ENCODE measurements at regions not wholly inside any gene's neighbourhood (a gene's known extent, or its start where the extent isn't known, plus 50 kb on each side); places are given as distances from the start of the nearest gene placed in this dataset.

DNA sequence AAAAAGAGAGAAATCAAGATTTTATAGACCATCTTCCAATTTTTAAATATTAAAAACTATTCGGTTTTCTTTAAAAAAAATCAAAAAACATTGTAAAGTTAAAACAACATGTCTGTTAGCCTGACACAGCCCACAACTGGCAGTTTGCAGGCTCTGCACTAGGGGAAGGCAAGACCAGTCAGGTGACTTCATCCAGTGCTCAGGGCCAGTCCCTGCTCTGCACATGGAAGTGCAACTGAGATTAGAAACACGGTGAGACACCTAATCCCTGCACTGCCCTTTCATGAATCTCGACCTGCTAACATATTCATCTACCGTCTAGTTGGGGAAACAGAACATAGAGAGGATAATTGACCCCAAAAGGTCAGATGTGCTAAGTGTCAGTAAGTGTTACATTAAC lies 135.2 kb downstream of the BARD1 start:
- H3K27me3 ChIP-seq (ENCODE audit: insufficient read depth, low read depth, severe bottlenecking), result no peaks in the 10 kb centered on the region
- no peak overlapping the region for H3K27ac ChIP-seq
- H3K9me3 ChIP-seq (ENCODE audit: severe bottlenecking), result no peaks in the 10 kb centered on the region
- no peak for TF ChIP-seq CTCF (IDR thresholded peaks at IDR 0.05; ENCODE audit: low read depth, low read length)
- DNase-seq, result no peak
- H3K4me3 ChIP-seq (ENCODE audit: low read depth, low read length), result no peak overlapping the region
- H3K36me3 ChIP-seq, result no peaks in the 10 kb centered on the region

DNA sequence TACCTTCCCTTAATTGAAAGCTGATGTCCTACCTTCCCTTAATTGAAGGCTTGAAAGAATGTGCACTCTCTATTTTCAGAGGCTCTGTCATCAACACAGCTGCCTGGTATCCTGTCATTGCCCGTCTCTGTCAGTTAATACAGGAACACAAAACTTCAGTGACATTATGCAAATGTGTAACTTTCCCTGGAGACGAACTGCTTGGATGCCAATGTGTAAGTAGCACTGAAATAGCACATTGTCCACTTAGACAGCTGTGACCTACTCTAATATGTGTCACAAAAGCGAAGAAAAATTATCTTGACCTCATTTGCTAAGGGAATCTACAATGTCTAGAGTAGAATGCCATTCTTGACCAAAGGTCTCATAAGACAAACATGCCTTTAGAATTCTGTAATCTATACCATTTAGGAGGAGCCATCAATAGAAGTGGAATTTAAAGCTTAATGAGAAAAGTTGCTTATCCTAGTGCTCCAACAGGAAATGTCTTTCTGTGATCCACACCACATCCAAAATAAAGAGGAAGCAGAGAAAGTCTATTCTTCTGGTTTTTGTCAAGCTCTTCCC lies 138.1 kb downstream of the BARD1 start:
- no peak overlapping the region for H3K27ac ChIP-seq
- peaks cover 2% of the 10 kb centered on the region for H3K9me3 ChIP-seq (ENCODE audit: severe bottlenecking)
- no peak for TF ChIP-seq CTCF (IDR thresholded peaks at IDR 0.05; ENCODE audit: low read depth, low read length)
- no peaks in the 10 kb centered on the region for H3K36me3 ChIP-seq
- no peak for DNase-seq
- H3K27me3 ChIP-seq (ENCODE audit: insufficient read depth, low read depth, severe bottlenecking), result no peaks in the 10 kb centered on the region
- H3K4me3 ChIP-seq (ENCODE audit: low read depth, low read length), result no peak overlapping the region

GRCh38 chr2:214652473-214652872 lies 157.0 kb downstream of the BARD1 start:
- TF ChIP-seq CTCF (IDR thresholded peaks at IDR 0.05; ENCODE audit: low read depth, low read length), result no peak
- DNase-seq, result no peak
- Histone ChIP-seq H3K4me3 (ENCODE audit: low read depth, low read length) (no peak overlapping the region), H3K27ac (no peak overlapping the region), H3K36me3 (no peaks in the 10 kb centered on the region), H3K9me3 (ENCODE audit: severe bottlenecking) (no peaks in the 10 kb centered on the region), H3K27me3 (ENCODE audit: insufficient read depth, low read depth, severe bottlenecking) (no peaks in the 10 kb centered on the region)

GRCh38 chr2:214651451-214651850 lies 158.0 kb downstream of the BARD1 start:
- no peak overlapping the region for H3K27ac ChIP-seq
- H3K9me3 ChIP-seq (ENCODE audit: severe bottlenecking), result no peaks in the 10 kb centered on the region
- TF ChIP-seq CTCF (IDR thresholded peaks at IDR 0.05; ENCODE audit: low read depth, low read length), result no peak
- no peak for DNase-seq
- H3K36me3 ChIP-seq, result no peaks in the 10 kb centered on the region
- H3K27me3 ChIP-seq (ENCODE audit: insufficient read depth, low read depth, severe bottlenecking), result no peaks in the 10 kb centered on the region
- no peak overlapping the region for H3K4me3 ChIP-seq (ENCODE audit: low read depth, low read length)

DNA sequence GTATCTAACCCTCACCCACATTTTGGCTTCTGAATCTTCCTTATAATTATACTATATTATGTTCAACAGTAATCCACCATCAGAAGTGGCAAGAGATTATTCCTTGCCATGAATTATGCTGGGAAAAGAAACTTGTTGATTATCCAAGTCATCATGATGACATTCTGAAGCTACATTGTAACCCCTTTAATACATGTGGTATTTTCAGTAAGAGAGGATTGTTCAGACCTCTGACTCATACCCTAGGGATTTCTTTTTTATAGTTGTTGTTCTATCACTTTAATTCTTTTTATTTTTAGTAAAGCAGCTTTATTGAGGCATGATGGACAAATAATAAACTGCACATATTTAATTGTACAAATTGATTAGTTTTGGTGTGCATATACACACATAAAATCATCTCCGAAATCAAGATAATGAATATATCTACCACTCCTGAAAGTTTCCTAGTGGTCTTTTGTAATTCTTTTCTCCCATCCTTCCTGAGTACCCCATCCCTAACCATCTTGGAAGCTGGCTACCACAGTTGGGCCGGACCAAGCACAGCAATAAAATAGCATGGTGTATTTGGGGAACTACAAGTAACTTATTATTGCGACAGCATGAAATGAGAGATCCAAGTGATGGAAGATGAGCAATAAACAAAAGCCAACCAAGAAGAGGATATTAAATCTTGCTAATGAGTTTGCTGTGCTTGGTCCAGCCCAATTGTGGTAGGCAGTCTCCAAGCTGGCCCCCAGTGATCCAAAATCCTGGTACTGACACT lies 159.9 kb downstream of the BARD1 start:
- H3K9me3 ChIP-seq (ENCODE audit: severe bottlenecking), result no peaks in the 10 kb centered on the region
- no peaks in the 10 kb centered on the region for H3K36me3 ChIP-seq
- no peak overlapping the region for H3K27ac ChIP-seq
- TF ChIP-seq CTCF (IDR thresholded peaks at IDR 0.05; ENCODE audit: low read depth, low read length), result no peak
- no peak overlapping the region for H3K4me3 ChIP-seq (ENCODE audit: low read depth, low read length)
- H3K27me3 ChIP-seq (ENCODE audit: insufficient read depth, low read depth, severe bottlenecking), result no peaks in the 10 kb centered on the region
- DNase-seq, result no peak
